ENCODE measurements at regions not wholly inside any gene's neighbourhood (a gene's known extent, or its start where the extent isn't known, plus 50 kb on each side); places are given as distances from the start of the nearest gene placed in this dataset.

DNA sequence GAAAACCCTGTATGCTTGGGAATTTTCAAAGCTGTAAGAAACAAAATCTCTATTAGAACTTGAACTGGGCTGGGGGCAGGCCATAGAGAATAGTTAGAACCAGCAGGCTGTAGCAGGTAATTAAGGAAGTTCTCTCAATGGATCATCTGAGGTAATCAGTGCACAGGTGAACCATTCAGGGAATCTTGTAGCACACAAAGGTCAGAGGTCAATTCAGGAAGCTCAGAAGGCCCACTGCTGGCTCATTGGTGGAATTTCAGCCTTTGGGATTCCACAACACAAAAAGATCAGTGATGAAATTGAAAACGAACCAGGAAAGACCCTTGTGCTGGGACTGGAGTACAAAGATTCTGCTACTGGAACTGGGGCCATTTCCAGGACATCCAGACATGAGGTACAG, 82.0 kb downstream of the TMEM168 start:
- no peaks in the 10 kb centered on the region for H3K9me3 ChIP-seq
- no peaks in the 10 kb centered on the region for H3K27me3 ChIP-seq
- intact Hi-C loops (cut with DNase I) = no loop called here
- no peak overlapping the region for H3K4me3 ChIP-seq
- DNase-seq (ENCODE audit: extremely low spot score) = no peak
- no peaks in the 10 kb centered on the region for H3K4me1 ChIP-seq
- 60% methylated on average over 1 of the region's 1 CpG for WGBS
- no peak overlapping the region for H3K27ac ChIP-seq (replicated peaks in 1 of 4)
- H3K36me3 ChIP-seq = no peaks in the 10 kb centered on the region
- TF ChIP-seq POLR2A (IDR thresholded peaks at IDR 0.05; ENCODE audit: low read depth) = no peak
- no peak for TF ChIP-seq CTCF (IDR thresholded peaks at IDR 0.05)
- no peak for TF ChIP-seq EP300 (IDR thresholded peaks at IDR 0.05)
- no peak for TF ChIP-seq POLR2AphosphoS5 (IDR thresholded peaks at IDR 0.05)
